Muscle layer of duodenum (tissue), 2 donors: ENCODE measurements at regions not wholly inside any gene's neighbourhood (a gene's known extent, or its start where the extent isn't known, plus 50 kb on each side); places are given as distances from the start of the nearest gene placed in this dataset.

Source experiments
- H3K27ac ChIP-seq: one replicate; pipeline ENCODE4 v1.7.0; 2013; ENCODE audit warnings: mild to moderate bottlenecking, low read length
- H3K27me3 ChIP-seq: one replicate; pipeline ENCODE4 v1.7.0; 2013; ENCODE audit warnings: low read depth, mild to moderate bottlenecking, control low read depth, low read length
- H3K36me3 ChIP-seq, 2 donors: one replicate each; pipeline ENCODE4 v1.7.0; 2013; ENCODE audit warnings: low read length in 2 of 2, control low read depth in 1 of 2, mild to moderate bottlenecking in 1 of 2; ENCODE audit not compliant: insufficient read depth in 2 of 2, control insufficient read depth in 1 of 2
- H3K4me1 ChIP-seq, 2 donors: one replicate each; pipeline ENCODE4 v1.7.0; 2013; ENCODE audit warnings: low read length in 2 of 2, mild to moderate bottlenecking in 2 of 2, control low read depth in 1 of 2, moderate library complexity in 1 of 2; ENCODE audit not compliant: insufficient read depth in 2 of 2, control insufficient read depth in 1 of 2
- H3K4me3 ChIP-seq, 2 donors: one replicate each; pipeline ENCODE4 v1.7.0; 2013; ENCODE audit warnings: low read length in 2 of 2, low read depth in 1 of 2, mild to moderate bottlenecking in 1 of 2
- H3K9me3 ChIP-seq, 2 donors: one replicate each; pipeline ENCODE4 v1.7.0; 2013; ENCODE audit warnings: low read length in 2 of 2, control low read depth in 1 of 2, mild to moderate bottlenecking in 1 of 2; ENCODE audit not compliant: control insufficient read depth in 1 of 2
- donor health status: healthy.

DNA sequence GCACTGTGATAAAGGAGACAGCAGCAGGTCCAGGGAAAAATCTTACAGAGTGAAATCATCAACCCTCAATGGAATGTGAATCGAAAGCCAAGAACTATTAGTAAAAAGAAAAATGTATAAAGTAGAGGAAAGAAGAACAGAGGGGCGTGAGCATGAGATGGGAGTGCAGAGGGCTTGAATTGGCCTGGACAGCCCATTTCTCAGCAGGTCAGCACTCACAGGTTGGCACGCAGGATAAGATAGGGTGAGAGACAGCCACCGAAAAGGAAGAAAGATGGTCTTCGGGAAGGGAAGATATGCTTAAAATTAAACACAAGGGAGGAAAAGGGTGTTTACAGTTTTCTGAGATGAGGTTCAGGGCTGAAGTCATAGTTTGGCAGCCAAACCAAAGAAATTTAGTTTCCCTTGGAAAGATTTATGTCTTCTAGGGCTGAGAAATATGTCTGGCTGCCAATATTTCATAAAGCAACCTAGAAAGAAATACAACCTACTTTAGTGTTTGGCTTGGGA is 524.7 kb downstream of the SPATA31D1 start:
- Histone ChIP-seq H3K4me1 (peaks cover 0 to 4% of the 10 kb centered on the region in 2 donors), H3K27ac (no peak overlapping the region), H3K9me3 (no peaks in the 10 kb centered on the region), H3K4me3 (peak overlapping the region; percentile 0 to 2), H3K36me3 (no peaks in the 10 kb centered on the region), H3K27me3 (no peaks in the 10 kb centered on the region)

DNA sequence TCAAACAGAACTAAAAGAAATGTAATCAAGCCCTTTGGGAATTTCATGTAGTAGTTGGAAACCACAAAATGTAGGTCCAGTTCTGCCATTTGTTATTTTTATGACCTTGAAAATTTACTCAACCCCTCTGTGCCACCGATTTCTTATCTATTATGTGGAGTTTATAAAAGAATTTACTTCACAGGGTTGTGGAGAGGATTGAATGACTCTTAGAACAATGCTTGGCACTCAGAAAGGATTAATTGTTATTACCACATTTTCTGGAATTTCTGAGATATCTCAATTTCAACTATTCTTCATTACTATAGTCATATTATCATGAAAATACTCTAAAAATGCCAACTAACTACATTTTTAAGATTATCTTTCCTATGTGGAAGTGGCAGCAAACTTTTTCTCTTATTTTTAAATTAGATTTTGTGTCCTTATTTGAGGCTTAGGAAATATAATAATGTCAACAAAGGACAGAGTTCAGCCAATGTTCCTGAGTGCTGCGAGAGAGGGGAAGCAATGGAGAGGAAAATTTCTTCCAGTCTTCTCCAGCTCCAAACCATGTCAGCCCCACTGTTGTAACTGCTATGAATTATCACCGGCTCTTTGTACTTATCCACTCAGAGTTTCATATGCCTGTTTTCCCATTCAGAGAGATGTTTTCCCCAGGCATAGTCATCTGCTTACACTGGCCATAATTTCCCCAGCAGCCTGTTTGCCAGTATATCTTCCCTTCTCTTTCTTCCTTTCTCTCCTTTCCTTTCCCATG is 525.6 kb downstream of the SPATA31D1 start:
- peaks cover 0 to 4% of the 10 kb centered on the region in 2 donors for H3K4me1 ChIP-seq
- H3K36me3 ChIP-seq, result no peaks in the 10 kb centered on the region
- no peak overlapping the region for H3K27ac ChIP-seq
- H3K4me3 ChIP-seq, result no peak overlapping the region
- no peaks in the 10 kb centered on the region for H3K9me3 ChIP-seq
- no peaks in the 10 kb centered on the region for H3K27me3 ChIP-seq

DNA sequence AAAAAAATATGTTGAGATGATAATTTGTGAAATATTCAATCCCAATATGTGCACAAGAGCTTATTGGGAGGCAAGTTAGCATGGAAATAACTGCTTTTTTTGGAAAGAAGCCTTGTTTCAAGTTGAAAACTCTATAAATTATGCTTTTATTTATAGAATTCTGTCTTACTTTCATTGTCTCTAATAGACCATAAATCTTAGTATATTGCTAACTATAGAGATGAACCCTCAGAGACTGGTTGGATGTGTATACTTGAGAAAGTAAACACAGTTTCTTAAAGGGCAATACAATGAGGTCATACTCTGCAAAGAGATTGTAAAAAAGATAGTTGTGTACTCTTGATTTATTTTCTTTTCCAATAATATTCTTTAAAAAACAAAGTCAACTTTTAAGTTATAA is 530.3 kb downstream of the SPATA31D1 start:
- Histone ChIP-seq H3K4me1 (no peaks in the 10 kb centered on the region), H3K27me3 (no peaks in the 10 kb centered on the region), H3K27ac (no peak overlapping the region), H3K9me3 (no peaks in the 10 kb centered on the region), H3K4me3 (no peak overlapping the region), H3K36me3 (no peaks in the 10 kb centered on the region)

DNA sequence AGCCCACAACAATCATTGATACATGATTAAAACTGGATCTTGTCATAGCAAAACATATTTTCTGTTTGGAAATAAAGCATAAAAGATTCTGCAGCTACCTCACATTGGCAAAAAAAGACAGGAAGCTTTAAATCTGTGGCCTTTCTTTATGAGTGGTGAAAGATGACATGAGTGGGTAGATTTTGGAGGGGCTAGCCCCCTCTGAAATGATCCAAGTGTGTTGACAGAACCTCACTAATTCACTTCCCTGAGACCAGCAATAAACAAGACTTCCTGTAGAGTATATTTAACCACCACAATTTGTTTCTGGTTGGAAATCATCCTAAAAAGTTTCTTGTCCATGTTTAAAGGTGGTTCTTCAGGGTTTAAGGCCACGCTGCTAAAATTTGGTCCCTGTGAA is 530.8 kb downstream of the SPATA31D1 start:
- no peaks in the 10 kb centered on the region for H3K36me3 ChIP-seq
- no peaks in the 10 kb centered on the region for H3K9me3 ChIP-seq
- no peaks in the 10 kb centered on the region for H3K4me1 ChIP-seq
- H3K27me3 ChIP-seq, result no peaks in the 10 kb centered on the region
- no peak overlapping the region for H3K27ac ChIP-seq
- no peak overlapping the region for H3K4me3 ChIP-seq

DNA sequence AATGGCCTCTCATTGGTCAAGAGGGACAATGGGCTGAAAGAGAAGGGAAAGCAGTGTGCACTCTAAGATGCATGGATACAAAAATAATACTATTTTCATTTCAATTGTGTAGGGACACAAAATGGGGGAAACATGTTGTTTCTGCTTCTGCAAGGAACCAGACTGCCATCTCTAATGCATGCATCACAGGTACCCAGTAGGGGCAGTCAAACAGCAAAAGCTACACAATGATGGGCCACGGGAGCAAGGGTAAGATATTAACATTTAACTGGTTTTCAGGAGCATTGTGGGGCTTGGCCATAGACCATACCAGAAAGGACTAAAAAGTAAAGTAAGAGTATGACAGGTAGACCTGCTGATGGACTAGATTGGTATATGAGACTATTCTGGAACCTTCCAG is 535.8 kb downstream of the SPATA31D1 start:
- no peaks in the 10 kb centered on the region for H3K27me3 ChIP-seq

DNA sequence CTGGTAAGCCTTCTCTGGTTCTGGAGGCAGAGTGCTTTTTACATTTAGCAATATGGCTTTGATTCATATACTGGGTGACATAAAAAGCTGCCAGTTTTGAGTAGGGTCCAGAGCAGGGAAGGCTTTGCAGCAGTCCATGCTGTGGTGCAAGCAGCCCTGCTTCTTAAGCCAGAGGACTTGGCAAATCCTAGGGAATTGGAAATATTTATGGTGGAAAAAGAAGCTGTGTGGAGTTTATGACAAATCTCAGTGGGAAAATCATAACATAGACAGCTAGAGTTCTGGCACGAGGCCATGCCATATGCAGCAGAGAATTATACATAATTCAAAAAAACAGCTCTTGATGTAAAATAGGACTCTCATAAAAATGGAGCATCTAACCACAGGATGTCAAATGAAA is 536.4 kb downstream of the RASEF start:
- Histone ChIP-seq H3K27me3 (no peaks in the 10 kb centered on the region), H3K36me3 (no peaks in the 10 kb centered on the region), H3K4me3 (no peak overlapping the region), H3K9me3 (peaks cover 9 to 14% of the 10 kb centered on the region in 2 donors), H3K4me1 (no peaks in the 10 kb centered on the region), H3K27ac (no peak overlapping the region)

More for the DNA sequence above, 535.8 kb downstream of the SPATA31D1 start:
- Histone ChIP-seq H3K36me3 (no peaks in the 10 kb centered on the region), H3K4me1 (no peaks in the 10 kb centered on the region), H3K27ac (no peak overlapping the region), H3K4me3 (no peak overlapping the region), H3K9me3 (peaks cover 9 to 14% of the 10 kb centered on the region in 2 donors)

DNA sequence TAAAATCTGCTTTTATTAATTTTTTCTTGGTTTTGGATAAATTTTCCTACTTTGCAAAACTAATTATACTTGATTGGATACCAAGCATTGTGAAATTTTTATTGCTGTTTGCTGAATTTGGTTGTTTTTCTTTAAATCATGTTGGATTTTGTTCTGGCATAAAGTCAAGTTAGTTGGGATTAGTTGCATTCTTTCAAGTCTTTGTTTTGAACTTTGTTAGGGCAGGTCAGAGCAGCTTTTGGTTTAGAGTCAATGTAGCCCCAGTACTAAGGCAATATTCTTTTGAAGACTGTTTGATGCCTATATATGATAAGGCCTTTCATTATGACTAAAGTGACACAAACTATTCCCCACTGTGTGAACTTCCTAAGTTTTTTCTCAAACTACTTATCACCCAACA is 531.1 kb downstream of the RASEF start:
- H3K9me3 ChIP-seq, result peaks cover 9 to 10% of the 10 kb centered on the region in 2 donors
- no peak overlapping the region for H3K27ac ChIP-seq
- no peaks in the 10 kb centered on the region for H3K27me3 ChIP-seq
- H3K4me3 ChIP-seq, result no peak overlapping the region
- no peaks in the 10 kb centered on the region for H3K4me1 ChIP-seq
- no peaks in the 10 kb centered on the region for H3K36me3 ChIP-seq

DNA sequence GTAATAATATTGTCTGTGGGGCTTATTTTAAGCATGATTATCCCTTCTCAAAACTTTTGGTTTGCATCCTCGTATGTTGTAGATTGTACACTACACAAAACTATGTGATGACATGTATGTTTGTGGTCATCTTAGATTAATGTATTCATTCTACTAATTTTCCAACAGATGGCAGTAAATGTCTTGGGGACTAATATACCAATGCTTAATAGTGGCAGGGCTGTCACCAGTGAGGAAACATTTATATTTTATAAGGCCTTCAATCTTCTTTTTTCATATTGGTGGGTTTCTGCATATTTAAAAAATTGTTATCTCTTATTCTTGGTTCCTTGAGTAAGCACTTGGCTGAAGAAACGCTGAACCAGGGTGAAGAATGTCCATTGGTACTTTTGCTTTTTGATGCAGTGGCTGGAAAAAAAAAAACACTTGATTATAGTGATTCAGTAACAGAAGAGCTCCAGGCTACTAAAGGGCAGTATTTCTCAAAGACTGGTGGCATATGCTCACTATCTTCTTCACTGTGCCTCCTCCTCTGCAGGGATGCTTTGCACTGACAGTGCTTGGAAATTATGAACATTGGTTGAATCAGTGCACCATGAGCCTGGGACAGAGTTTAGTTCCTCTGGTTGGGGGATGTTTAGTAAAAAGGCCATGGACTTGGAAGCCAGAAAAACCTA is 530.3 kb downstream of the RASEF start:
- Histone ChIP-seq H3K9me3 (peaks cover 1 to 2% of the 10 kb centered on the region in 2 donors), H3K27ac (no peak overlapping the region), H3K4me1 (no peaks in the 10 kb centered on the region), H3K36me3 (no peaks in the 10 kb centered on the region), H3K4me3 (no peak overlapping the region), H3K27me3 (no peaks in the 10 kb centered on the region)

DNA sequence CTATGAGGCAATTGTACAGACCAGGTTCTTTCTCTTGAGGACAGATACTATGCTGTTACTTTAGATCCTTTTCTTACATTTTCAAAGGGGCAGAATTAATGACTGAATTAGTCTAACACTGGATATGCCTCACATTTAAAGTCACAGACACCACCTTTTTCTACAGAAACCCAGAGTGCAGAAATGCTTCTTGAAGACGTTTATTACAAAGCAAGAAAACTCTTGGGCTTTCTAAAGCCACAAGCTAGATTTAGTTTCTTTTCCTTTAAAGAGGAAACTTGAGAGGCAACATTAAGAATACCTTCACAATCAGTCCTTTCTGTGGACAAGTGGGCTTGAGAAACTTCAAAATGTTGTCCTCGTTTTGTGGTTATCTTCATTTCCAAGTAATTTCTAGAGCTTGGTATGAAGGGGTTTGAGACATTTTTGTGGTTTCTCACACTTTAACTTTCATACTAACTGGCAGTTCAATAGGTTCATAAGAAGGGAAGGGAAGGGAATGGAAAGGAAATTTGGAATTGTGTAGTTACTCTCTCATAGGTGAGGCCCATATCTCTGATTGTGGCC is 527.4 kb downstream of the RASEF start:
- Histone ChIP-seq H3K27me3 (no peaks in the 10 kb centered on the region), H3K4me3 (no peak overlapping the region), H3K9me3 (no peaks in the 10 kb centered on the region), H3K27ac (no peak overlapping the region), H3K36me3 (no peaks in the 10 kb centered on the region), H3K4me1 (peaks cover 0 to 4% of the 10 kb centered on the region in 2 donors)

DNA sequence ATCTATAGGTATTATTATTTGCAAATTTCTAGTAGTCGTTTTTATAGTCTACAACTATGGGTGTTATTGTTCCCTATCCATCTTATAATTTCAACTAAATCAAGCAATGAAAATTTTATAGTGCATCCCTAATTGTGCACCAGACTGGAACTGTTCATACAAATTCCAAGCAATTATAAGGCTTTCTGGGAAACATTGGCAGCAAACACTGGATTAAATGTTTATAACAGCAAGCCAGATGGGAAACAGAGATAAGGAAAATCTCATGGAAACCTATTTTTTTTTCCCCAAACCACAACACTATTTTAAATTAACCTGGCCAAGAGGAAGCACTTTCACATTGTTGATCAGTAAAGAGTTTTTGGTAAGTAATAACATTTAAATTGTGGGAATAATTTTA is 524.3 kb downstream of the RASEF start:
- Histone ChIP-seq H3K36me3 (no peaks in the 10 kb centered on the region), H3K9me3 (no peaks in the 10 kb centered on the region), H3K4me3 (no peak overlapping the region), H3K27ac (no peak overlapping the region), H3K27me3 (no peaks in the 10 kb centered on the region), H3K4me1 (peaks cover 0 to 4% of the 10 kb centered on the region in 2 donors)

DNA sequence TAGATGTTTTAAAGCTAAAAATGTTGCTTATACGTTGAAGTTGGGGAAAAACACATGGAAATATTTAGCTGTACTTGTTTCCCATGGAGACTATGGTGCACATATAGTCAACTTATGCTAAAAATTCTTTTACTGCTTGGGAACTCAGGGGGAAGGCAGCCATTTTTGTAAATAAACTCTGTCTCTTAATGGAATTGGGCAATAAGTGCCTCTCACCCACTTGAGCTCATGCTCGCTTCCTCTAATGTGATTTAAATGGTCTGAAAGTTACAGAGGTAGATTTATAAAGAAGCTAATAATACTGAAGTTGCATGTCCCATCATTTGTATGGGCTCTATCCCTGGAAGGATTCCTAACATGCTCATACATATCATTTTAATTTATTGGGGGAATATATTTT is 523.8 kb downstream of the RASEF start:
- H3K27me3 ChIP-seq, result no peaks in the 10 kb centered on the region
- H3K4me1 ChIP-seq, result peaks cover 0 to 4% of the 10 kb centered on the region in 2 donors
- H3K36me3 ChIP-seq, result no peaks in the 10 kb centered on the region
- H3K27ac ChIP-seq, result no peak overlapping the region
- no peaks in the 10 kb centered on the region for H3K9me3 ChIP-seq
- H3K4me3 ChIP-seq, result no peak overlapping the region
